ENCODE measurements at regions not wholly inside any gene's neighbourhood (a gene's known extent, or its start where the extent isn't known, plus 50 kb on each side); places are given as distances from the start of the nearest gene placed in this dataset.

DNA sequence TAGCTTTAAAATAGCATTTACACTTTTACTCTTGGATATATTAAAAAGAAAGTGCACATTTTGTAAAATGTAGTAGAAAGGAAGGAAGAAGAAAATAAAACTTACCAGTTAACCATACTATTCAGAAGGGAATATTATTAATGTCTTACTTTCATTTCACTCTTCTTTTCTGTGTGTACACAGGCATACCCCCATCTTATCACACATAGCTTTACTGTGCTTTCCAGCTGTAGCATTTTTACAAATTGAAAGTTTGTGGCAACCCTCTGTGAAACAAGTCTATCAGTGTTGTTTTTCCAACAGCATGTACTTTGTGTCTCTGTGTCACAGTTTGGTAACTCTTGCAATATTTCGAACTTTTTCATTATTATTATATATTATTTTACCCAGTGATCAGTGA is 314.5 kb downstream of the UTRN start:
- Histone ChIP-seq H3K27me3 (ENCODE audit: control insufficient read depth, insufficient read depth, low read length) (no peaks in the 10 kb centered on the region), H3K4me3 (ENCODE audit: low read depth, low read length) (no peak overlapping the region), H3K27ac (ENCODE audit: low read depth, low read length) (no peak overlapping the region), H3K9me3 (ENCODE audit: control insufficient read depth, insufficient read depth, low read length) (no peaks in the 10 kb centered on the region)
- TF ChIP-seq, protein P1, sequence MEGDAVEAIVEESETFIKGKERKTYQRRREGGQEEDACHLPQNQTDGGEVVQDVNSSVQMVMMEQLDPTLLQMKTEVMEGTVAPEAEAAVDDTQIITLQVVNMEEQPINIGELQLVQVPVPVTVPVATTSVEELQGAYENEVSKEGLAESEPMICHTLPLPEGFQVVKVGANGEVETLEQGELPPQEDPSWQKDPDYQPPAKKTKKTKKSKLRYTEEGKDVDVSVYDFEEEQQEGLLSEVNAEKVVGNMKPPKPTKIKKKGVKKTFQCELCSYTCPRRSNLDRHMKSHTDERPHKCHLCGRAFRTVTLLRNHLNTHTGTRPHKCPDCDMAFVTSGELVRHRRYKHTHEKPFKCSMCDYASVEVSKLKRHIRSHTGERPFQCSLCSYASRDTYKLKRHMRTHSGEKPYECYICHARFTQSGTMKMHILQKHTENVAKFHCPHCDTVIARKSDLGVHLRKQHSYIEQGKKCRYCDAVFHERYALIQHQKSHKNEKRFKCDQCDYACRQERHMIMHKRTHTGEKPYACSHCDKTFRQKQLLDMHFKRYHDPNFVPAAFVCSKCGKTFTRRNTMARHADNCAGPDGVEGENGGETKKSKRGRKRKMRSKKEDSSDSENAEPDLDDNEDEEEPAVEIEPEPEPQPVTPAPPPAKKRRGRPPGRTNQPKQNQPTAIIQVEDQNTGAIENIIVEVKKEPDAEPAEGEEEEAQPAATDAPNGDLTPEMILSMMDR (IDR thresholded peaks at IDR 0.05; ENCODE audit: low read depth, low read length), result no peak
- POLR2A ChIA-PET, result no interaction called here
- CTCF ChIA-PET, result interaction anchor here (2.8 kb wide), 1 partner anchor 15 kb away, joined by 10 read pairs; no protein-coding TSS in a partner anchor
- DNase-seq (ENCODE audit: low read depth, low spot score), result no peak

DNA sequence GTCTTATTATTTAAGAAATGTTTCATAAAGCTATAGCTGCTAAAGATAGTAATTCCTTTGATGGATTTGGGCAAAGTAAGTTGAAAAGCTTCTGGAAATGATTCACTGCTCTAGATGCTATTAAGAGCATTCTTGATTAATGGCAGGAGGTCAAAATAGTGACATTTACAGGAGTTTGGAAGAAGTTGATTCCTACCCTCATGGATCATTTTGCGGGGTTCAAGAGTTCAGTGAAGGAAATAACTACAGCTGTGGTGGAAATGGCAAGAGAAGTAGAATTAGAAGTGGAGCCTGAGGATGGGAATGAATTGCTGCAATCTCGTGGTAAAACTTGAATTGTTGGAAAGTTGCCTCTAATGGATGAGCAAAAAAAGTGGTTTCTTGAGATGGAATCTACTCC is 316.1 kb downstream of the UTRN start:
- TF ChIP-seq, protein P1 (IDR thresholded peaks at IDR 0.05; ENCODE audit: low read depth, low read length), result no peak
- ChIA-PET POLR2A (no interaction called here), CTCF (interaction anchor here (0.8 to 2.8 kb wide), 2 partner anchors 16 to 1032 kb away, joined by 4 to 10 read pairs; no protein-coding TSS in a partner anchor)

DNA sequence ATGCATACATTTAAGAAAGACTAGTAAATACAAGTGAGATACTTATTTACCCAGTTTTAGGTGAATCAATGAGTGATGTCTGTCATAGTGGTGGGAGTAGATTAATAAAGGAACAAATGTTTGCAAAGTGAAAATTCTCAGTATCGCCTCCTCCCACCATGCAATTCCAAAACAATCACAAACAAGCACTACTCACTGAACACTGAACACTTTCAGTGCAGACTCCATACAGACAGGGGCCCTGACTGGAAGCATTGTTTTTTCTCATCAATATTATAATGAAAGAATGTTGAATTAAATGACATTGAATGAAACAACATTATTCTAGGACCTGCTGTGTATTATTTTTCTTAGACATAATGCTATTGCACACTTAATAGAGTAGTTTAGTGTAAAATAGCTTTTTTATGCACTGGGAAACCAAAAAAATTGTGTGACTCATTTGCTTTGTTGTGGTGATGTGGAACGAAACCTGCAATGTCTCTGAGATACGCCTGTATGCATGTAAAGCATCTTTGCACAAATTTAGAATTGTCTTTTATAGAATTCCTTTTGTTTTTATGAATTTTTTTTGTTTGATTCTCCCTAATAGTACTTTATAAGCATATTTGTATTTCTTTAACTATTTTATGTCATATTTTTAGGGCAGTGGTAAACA is 317.5 kb downstream of the UTRN start:
- H3K4me3 ChIP-seq (ENCODE audit: low read depth, low read length), result no peak overlapping the region
- DNase-seq (ENCODE audit: low read depth, low spot score), result no peak
- CTCF ChIA-PET, result no interaction called here
- no peaks in the 10 kb centered on the region for H3K9me3 ChIP-seq (ENCODE audit: control insufficient read depth, insufficient read depth, low read length)
- TF ChIP-seq, protein P1 (IDR thresholded peaks at IDR 0.05; ENCODE audit: low read depth, low read length), result no peak
- no peaks in the 10 kb centered on the region for H3K27me3 ChIP-seq (ENCODE audit: control insufficient read depth, insufficient read depth, low read length)
- POLR2A ChIA-PET, result no interaction called here
- no peak overlapping the region for H3K27ac ChIP-seq (ENCODE audit: low read depth, low read length)

More for the DNA sequence above, 316.1 kb downstream of the UTRN start:
- H3K4me3 ChIP-seq (ENCODE audit: low read depth, low read length), result no peak overlapping the region
- no peak overlapping the region for H3K27ac ChIP-seq (ENCODE audit: low read depth, low read length)
- no peak for DNase-seq (ENCODE audit: low read depth, low spot score)
- H3K27me3 ChIP-seq (ENCODE audit: control insufficient read depth, insufficient read depth, low read length), result no peaks in the 10 kb centered on the region
- H3K9me3 ChIP-seq (ENCODE audit: control insufficient read depth, insufficient read depth, low read length), result no peaks in the 10 kb centered on the region

DNA sequence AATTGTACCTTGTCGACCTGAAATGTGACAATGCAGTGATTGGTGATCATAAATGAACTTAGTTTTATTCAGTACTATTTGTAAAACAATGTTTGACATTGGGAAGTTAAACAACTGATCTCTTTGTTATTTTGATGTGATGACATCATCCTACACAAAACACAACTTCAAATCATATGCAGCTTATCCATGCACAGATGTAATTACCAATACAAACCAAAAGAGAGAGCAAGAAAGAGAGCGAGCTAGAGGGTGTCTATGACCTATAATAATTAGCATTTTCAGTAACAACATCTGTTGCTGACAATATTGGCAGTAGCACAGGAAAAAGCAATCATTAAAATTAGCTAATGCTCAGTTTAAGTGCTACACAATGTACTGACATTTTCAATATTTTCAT is 320.9 kb downstream of the UTRN start:
- POLR2A ChIA-PET, result no interaction called here
- CTCF ChIA-PET, result interaction anchor here (0.8 kb wide), 1 partner anchor 20 kb away, joined by 3 read pairs; no protein-coding TSS in a partner anchor
- DNase-seq (ENCODE audit: low read depth, low spot score), result no peak
- H3K27ac ChIP-seq (ENCODE audit: low read depth, low read length), result no peak overlapping the region
- no peak overlapping the region for H3K4me3 ChIP-seq (ENCODE audit: low read depth, low read length)
- no peaks in the 10 kb centered on the region for H3K27me3 ChIP-seq (ENCODE audit: control insufficient read depth, insufficient read depth, low read length)
- no peaks in the 10 kb centered on the region for H3K9me3 ChIP-seq (ENCODE audit: control insufficient read depth, insufficient read depth, low read length)
- TF ChIP-seq, protein P1 (IDR thresholded peaks at IDR 0.05; ENCODE audit: low read depth, low read length), result no peak

DNA sequence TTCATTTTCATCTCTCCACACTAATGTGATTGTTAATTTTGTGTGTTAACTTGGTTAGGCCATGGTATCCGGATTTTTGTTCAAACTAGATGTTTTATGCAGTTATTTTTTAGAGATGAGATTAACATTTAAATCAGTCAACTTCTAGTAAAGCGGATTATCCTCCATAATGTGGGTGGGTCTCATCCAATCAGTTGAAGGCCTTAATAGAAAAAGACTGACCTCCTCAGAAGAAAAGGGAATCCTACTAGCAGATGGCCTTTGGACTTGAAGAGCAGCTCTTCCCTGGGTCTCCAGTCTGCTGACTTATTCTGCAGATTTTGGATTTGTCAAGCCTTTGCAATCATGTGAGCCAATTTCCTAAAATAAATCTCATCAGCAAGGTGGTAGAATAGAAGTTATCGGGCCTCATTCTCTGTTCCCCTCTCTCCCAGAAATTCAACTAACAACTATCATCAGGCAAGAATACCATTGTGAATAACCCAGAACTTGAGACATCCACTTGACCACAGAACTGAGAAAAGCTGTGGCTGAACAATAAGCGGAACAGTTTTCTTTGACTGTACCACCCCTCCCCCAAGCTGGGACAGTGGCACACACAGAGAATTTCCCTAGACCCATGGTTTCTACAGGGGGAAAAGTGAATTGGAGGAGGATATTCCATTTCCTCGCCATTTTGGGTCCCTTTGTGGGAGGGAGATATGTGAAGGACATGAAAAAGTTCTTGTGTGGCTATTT is 323.0 kb downstream of the UTRN start:
- POLR2A ChIA-PET, result no interaction called here
- Histone ChIP-seq H3K9me3 (ENCODE audit: control insufficient read depth, insufficient read depth, low read length) (no peaks in the 10 kb centered on the region), H3K27ac (ENCODE audit: low read depth, low read length) (no peak overlapping the region), H3K27me3 (ENCODE audit: control insufficient read depth, insufficient read depth, low read length) (no peaks in the 10 kb centered on the region), H3K4me3 (ENCODE audit: low read depth, low read length) (no peak overlapping the region)
- DNase-seq (ENCODE audit: low read depth, low spot score), result no peak
- CTCF ChIA-PET, result no interaction called here
- TF ChIP-seq, protein P1 (IDR thresholded peaks at IDR 0.05; ENCODE audit: low read depth, low read length), result no peak

Measured in AG04450 (cell line).